ENCODE measurements at regions not wholly inside any gene's neighbourhood (a gene's known extent, or its start where the extent isn't known, plus 50 kb on each side); places are given as distances from the start of the nearest gene placed in this dataset.
"Not testable (repeated sequence)": the region's sequence is repeated elsewhere in the genome, so short reads cannot be mapped to it uniquely, and the experiment has no call there.

GRCh38 chr1:65527707-65528503 lies 107.4 kb downstream of the LEPR start:
- DNase-seq = no peak

GRCh38 chr1:65531972-65532570 lies 111.6 kb downstream of the LEPR start:
- no peak for DNase-seq

GRCh38 chr1:65535981-65536380 lies 115.5 kb downstream of the LEPR start:
- DNase-seq = no peak

GRCh38 chr1:65538086-65538485 lies 117.6 kb downstream of the LEPR start:
- peak; percentile 68 for DNase-seq

- DNase-seq = no peak
These were observed 118.2 kb downstream of the LEPR start for GRCh38 chr1:65538664-65539063.

GRCh38 chr1:65539266-65540131 lies 119.0 kb downstream of the LEPR start:
- peak; percentile 1 for DNase-seq

GRCh38 chr1:65541161-65541560 lies 120.7 kb downstream of the LEPR start:
- no peak for DNase-seq

- DNase-seq = no peak
These were observed 121.4 kb downstream of the LEPR start for GRCh38 chr1:65541865-65542264.

- DNase-seq = not testable (repeated sequence)
These were observed 122.1 kb downstream of the LEPR start for GRCh38 chr1:65542592-65542991.

GRCh38 chr1:65550306-65551010 lies 130.0 kb downstream of the LEPR start:
- not testable (repeated sequence) for DNase-seq

- DNase-seq = not testable (repeated sequence)
These were observed 132.0 kb downstream of the LEPR start for GRCh38 chr1:65552484-65552883.

GRCh38 chr1:65554086-65554764 lies 133.8 kb downstream of the LEPR start:
- DNase-seq = not testable (repeated sequence)

- no peak for DNase-seq
These were observed 134.4 kb downstream of the LEPR start for GRCh38 chr1:65554829-65555228.

GRCh38 chr1:65558215-65558614 lies 137.7 kb downstream of the LEPR start:
- DNase-seq = no peak

GRCh38 chr1:65564493-65564892 lies 144.0 kb downstream of the LEPR start:
- no peak for DNase-seq

- no peak for DNase-seq
These were observed 147.8 kb downstream of the LEPR start for GRCh38 chr1:65568285-65568684.

- no peak for DNase-seq
These were observed 152.4 kb downstream of the LEPR start for GRCh38 chr1:65572701-65573421.

GRCh38 chr1:65577278-65577677 lies 156.8 kb downstream of the LEPR start:
- DNase-seq = no peak

- DNase-seq = not testable (repeated sequence)
These were observed 157.5 kb downstream of the LEPR start for GRCh38 chr1:65577982-65578381.

GRCh38 chr1:65581119-65581518 lies 160.7 kb downstream of the LEPR start:
- no peak for DNase-seq

- no peak for DNase-seq
These were observed 163.9 kb downstream of the LEPR start for GRCh38 chr1:65584399-65584798.

- DNase-seq = no peak
These were observed 169.8 kb downstream of the LEPR start for GRCh38 chr1:65590279-65590678.

Measured in MV-4-11 (cell line).